Germinal center (tissue), 1 donor: ENCODE measurements at regions not wholly inside any gene's neighbourhood (a gene's known extent, or its start where the extent isn't known, plus 50 kb on each side); places are given as distances from the start of the nearest gene placed in this dataset.
"Not testable (repeated sequence)": the region's sequence is repeated elsewhere in the genome, so short reads cannot be mapped to it uniquely, and the experiment has no call there.

Experiments
- DNase-seq: peaks from one replicate; pipeline ENCODE4 v3.0.0; 2012; ENCODE audit warnings: mixed read lengths, low spot score

- not testable (repeated sequence) for DNase-seq
These were observed 150.1 kb downstream of the PTPRU start for GRCh38 chr1:29386453-29386852.

GRCh38 chr1:29385966-29386365 lies 149.6 kb downstream of the PTPRU start:
- DNase-seq, result no peak

GRCh38 chr1:29384496-29385015 lies 148.2 kb downstream of the PTPRU start:
- DNase-seq, result no peak

- no peak for DNase-seq
These were observed 147.5 kb downstream of the PTPRU start for GRCh38 chr1:29383746-29384371.

GRCh38 chr1:29382851-29383745 lies 146.8 kb downstream of the PTPRU start:
- DNase-seq, result no peak

- no peak for DNase-seq
These were observed 145.1 kb downstream of the PTPRU start for GRCh38 chr1:29381426-29381825.

GRCh38 chr1:29380532-29380931 lies 144.2 kb downstream of the PTPRU start:
- no peak for DNase-seq

- peak; percentile 16 for DNase-seq
These were observed 143.2 kb downstream of the PTPRU start for GRCh38 chr1:29379443-29380073.
